Muscle layer of duodenum (tissue), 2 donors: ENCODE measurements at regions not wholly inside any gene's neighbourhood (a gene's known extent, or its start where the extent isn't known, plus 50 kb on each side); places are given as distances from the start of the nearest gene placed in this dataset.

Source experiments
- H3K27ac ChIP-seq: one replicate; pipeline ENCODE4 v1.7.0; 2013; ENCODE audit warnings: mild to moderate bottlenecking, low read length
- H3K27me3 ChIP-seq: one replicate; pipeline ENCODE4 v1.7.0; 2013; ENCODE audit warnings: low read depth, mild to moderate bottlenecking, control low read depth, low read length
- H3K36me3 ChIP-seq, 2 donors: one replicate each; pipeline ENCODE4 v1.7.0; 2013; ENCODE audit warnings: low read length in 2 of 2, control low read depth in 1 of 2, mild to moderate bottlenecking in 1 of 2; ENCODE audit not compliant: insufficient read depth in 2 of 2, control insufficient read depth in 1 of 2
- H3K4me1 ChIP-seq, 2 donors: one replicate each; pipeline ENCODE4 v1.7.0; 2013; ENCODE audit warnings: low read length in 2 of 2, mild to moderate bottlenecking in 2 of 2, control low read depth in 1 of 2, moderate library complexity in 1 of 2; ENCODE audit not compliant: insufficient read depth in 2 of 2, control insufficient read depth in 1 of 2
- H3K4me3 ChIP-seq, 2 donors: one replicate each; pipeline ENCODE4 v1.7.0; 2013; ENCODE audit warnings: low read length in 2 of 2, low read depth in 1 of 2, mild to moderate bottlenecking in 1 of 2
- H3K9me3 ChIP-seq, 2 donors: one replicate each; pipeline ENCODE4 v1.7.0; 2013; ENCODE audit warnings: low read length in 2 of 2, control low read depth in 1 of 2, mild to moderate bottlenecking in 1 of 2; ENCODE audit not compliant: control insufficient read depth in 1 of 2
- donor health status: healthy.

- H3K27me3 ChIP-seq = no peaks in the 10 kb centered on the region
- H3K9me3 ChIP-seq = no peaks in the 10 kb centered on the region
- H3K4me3 ChIP-seq = no peak overlapping the region
- H3K36me3 ChIP-seq = no peaks in the 10 kb centered on the region
- peaks cover 0 to 2% of the 10 kb centered on the region in 2 donors for H3K4me1 ChIP-seq
- no peak overlapping the region for H3K27ac ChIP-seq
These were observed 193.1 kb upstream of the FOXF1 start for GRCh38 chr16:86316967-86317812.

GRCh38 chr16:86317813-86318650 is 192.3 kb upstream of the FOXF1 start:
- Histone ChIP-seq H3K4me1 (peaks cover 0 to 4% of the 10 kb centered on the region in 2 donors), H3K4me3 (no peak overlapping the region), H3K9me3 (no peaks in the 10 kb centered on the region), H3K27me3 (no peaks in the 10 kb centered on the region), H3K27ac (no peak overlapping the region), H3K36me3 (no peaks in the 10 kb centered on the region)

- H3K9me3 ChIP-seq = no peaks in the 10 kb centered on the region
- H3K4me3 ChIP-seq = no peak overlapping the region
- H3K27me3 ChIP-seq = no peaks in the 10 kb centered on the region
- H3K4me1 ChIP-seq = peaks cover 0 to 4% of the 10 kb centered on the region in 2 donors
- H3K36me3 ChIP-seq = no peaks in the 10 kb centered on the region
- no peak overlapping the region for H3K27ac ChIP-seq
These were observed 190.6 kb upstream of the FOXF1 start for GRCh38 chr16:86319585-86320236.

DNA sequence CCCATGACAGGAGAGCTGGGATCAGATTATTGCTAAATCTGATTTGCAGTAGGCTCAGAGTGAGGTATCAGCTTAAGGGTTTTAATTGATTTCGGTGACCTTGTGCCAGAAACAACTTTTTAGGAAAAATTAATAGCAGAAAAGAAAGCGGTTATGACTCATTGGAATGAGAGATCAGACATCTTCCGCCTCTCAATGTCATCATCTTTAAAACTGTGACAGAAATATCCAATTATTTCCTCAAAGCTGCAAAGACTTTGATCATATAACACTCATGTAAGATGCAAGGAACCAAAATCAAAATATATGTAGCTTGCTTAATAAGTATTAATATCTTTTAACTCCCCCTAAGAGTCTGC is 190.1 kb upstream of the FOXF1 start:
- Histone ChIP-seq H3K36me3 (no peaks in the 10 kb centered on the region), H3K4me1 (peaks cover 0 to 4% of the 10 kb centered on the region in 2 donors), H3K9me3 (peaks cover 0 to 3% of the 10 kb centered on the region in 2 donors), H3K27me3 (no peaks in the 10 kb centered on the region), H3K4me3 (no peak overlapping the region), H3K27ac (no peak overlapping the region)

- Histone ChIP-seq H3K9me3 (peaks cover 0 to 6% of the 10 kb centered on the region in 2 donors), H3K4me3 (no peak overlapping the region), H3K4me1 (peaks cover 0 to 4% of the 10 kb centered on the region in 2 donors), H3K36me3 (no peaks in the 10 kb centered on the region), H3K27ac (no peak overlapping the region), H3K27me3 (no peaks in the 10 kb centered on the region)
These were observed 188.8 kb upstream of the FOXF1 start for GRCh38 chr16:86321491-86321890.

DNA sequence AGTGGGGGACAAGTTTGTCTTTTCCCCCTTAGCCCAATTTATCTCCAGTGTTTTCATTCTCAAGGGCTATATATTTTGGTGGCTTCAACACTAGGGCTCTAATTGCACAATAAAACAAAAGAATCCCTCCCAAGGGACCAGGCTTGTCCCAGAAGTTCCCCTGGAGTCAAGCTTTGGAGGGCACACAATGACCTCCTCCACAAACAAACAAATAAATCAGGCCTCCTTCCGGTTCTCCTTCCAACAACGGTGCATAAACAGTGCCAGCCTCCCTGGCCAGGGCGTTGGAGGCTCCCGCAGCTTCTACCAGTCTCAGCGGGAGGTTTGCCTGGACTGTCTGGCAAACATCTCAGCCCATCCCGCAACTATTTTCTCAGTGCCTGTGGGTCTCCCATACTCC is 188.0 kb upstream of the FOXF1 start:
- H3K36me3 ChIP-seq = no peaks in the 10 kb centered on the region
- peaks cover 0 to 4% of the 10 kb centered on the region in 2 donors for H3K4me1 ChIP-seq
- no peak overlapping the region for H3K27ac ChIP-seq
- H3K4me3 ChIP-seq = no peak overlapping the region
- H3K27me3 ChIP-seq = no peaks in the 10 kb centered on the region
- H3K9me3 ChIP-seq = peaks cover 0 to 6% of the 10 kb centered on the region in 2 donors

- Histone ChIP-seq H3K4me3 (no peak overlapping the region), H3K9me3 (peaks cover 0 to 6% of the 10 kb centered on the region in 2 donors), H3K36me3 (no peaks in the 10 kb centered on the region), H3K27me3 (no peaks in the 10 kb centered on the region), H3K27ac (no peak overlapping the region), H3K4me1 (peaks cover 0 to 4% of the 10 kb centered on the region in 2 donors)
These were observed 187.5 kb upstream of the FOXF1 start for GRCh38 chr16:86322806-86323205.

GRCh38 chr16:86324320-86324719 is 186.0 kb upstream of the FOXF1 start:
- Histone ChIP-seq H3K27me3 (no peaks in the 10 kb centered on the region), H3K36me3 (no peaks in the 10 kb centered on the region), H3K9me3 (peaks cover 0 to 6% of the 10 kb centered on the region in 2 donors), H3K4me3 (no peak overlapping the region), H3K27ac (no peak overlapping the region), H3K4me1 (peaks cover 0 to 4% of the 10 kb centered on the region in 2 donors)

DNA sequence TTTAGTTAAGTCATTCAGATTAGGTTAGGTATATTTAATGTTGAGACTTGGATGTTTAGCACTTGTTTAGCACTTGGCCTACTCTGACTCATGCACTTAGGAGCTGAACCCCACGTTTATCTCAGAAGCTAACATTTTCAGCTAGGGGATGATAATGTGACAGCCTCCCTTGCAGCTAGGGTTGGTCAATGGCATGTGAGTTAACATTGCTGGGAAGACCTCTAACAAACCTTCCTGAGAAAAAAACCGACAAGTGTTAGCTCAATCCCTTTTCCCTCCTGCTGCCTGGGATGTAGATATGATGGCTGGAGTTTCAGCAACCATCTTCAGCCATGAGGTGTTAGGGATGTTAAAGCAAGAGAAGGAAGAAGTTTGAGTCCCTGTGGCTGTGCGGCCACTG is 185.0 kb upstream of the FOXF1 start:
- Histone ChIP-seq H3K36me3 (no peaks in the 10 kb centered on the region), H3K4me3 (no peak overlapping the region), H3K4me1 (peaks cover 0 to 4% of the 10 kb centered on the region in 2 donors), H3K27me3 (no peaks in the 10 kb centered on the region), H3K27ac (no peak overlapping the region), H3K9me3 (peaks cover 0 to 6% of the 10 kb centered on the region in 2 donors)

- H3K27me3 ChIP-seq = no peaks in the 10 kb centered on the region
- H3K4me1 ChIP-seq = peaks cover 0 to 4% of the 10 kb centered on the region in 2 donors
- H3K36me3 ChIP-seq = no peaks in the 10 kb centered on the region
- no peak overlapping the region for H3K4me3 ChIP-seq
- H3K9me3 ChIP-seq = peaks cover 0 to 6% of the 10 kb centered on the region in 2 donors
- no peak overlapping the region for H3K27ac ChIP-seq
These were observed 184.4 kb upstream of the FOXF1 start for GRCh38 chr16:86325895-86326294.

GRCh38 chr16:86327321-86327720 is 183.0 kb upstream of the FOXF1 start:
- Histone ChIP-seq H3K36me3 (no peaks in the 10 kb centered on the region), H3K4me1 (peaks cover 0 to under 1% of the 10 kb centered on the region in 2 donors), H3K27me3 (no peaks in the 10 kb centered on the region), H3K9me3 (peaks cover 0 to 6% of the 10 kb centered on the region in 2 donors), H3K4me3 (no peak overlapping the region), H3K27ac (no peak overlapping the region)
